ENCODE measurements at regions not wholly inside any gene's neighbourhood (a gene's known extent, or its start where the extent isn't known, plus 50 kb on each side); places are given as distances from the start of the nearest gene placed in this dataset.
A peak's percentile ranks its signal among the peaks of the same experiment; 100 is the strongest.

- WGBS, 2 donors, result 80 to 86% methylated on average over 10 of the region's 10 CpGs
- DNase-seq (peak in 1 of 4 donors; percentile 1), ATAC-seq (no peak)
- no peaks in the 10 kb centered on the region for H3K36me3 ChIP-seq (replicated peaks in 1 of 2; ENCODE audit: insufficient read depth in 1 of 2, low read depth in 2 of 2)
- intact Hi-C loops (cut with DNase I), result no loop called here
- no peak for TF ChIP-seq CTCF (IDR thresholded peaks at IDR 0.05)
- no peak for TF ChIP-seq POLR2A (IDR thresholded peaks at IDR 0.05)
- no peaks in the 10 kb centered on the region for H3K27me3 ChIP-seq
- no peak overlapping the region for H3K27ac ChIP-seq
- H3K4me1 ChIP-seq, result peaks cover 7% of the 10 kb centered on the region
- no peaks in the 10 kb centered on the region for H3K9me3 ChIP-seq
- no peak overlapping the region for H3K4me3 ChIP-seq
These were observed 186.1 kb downstream of the ZFP36L2 start for GRCh38 chr2:43040084-43040854.

DNA sequence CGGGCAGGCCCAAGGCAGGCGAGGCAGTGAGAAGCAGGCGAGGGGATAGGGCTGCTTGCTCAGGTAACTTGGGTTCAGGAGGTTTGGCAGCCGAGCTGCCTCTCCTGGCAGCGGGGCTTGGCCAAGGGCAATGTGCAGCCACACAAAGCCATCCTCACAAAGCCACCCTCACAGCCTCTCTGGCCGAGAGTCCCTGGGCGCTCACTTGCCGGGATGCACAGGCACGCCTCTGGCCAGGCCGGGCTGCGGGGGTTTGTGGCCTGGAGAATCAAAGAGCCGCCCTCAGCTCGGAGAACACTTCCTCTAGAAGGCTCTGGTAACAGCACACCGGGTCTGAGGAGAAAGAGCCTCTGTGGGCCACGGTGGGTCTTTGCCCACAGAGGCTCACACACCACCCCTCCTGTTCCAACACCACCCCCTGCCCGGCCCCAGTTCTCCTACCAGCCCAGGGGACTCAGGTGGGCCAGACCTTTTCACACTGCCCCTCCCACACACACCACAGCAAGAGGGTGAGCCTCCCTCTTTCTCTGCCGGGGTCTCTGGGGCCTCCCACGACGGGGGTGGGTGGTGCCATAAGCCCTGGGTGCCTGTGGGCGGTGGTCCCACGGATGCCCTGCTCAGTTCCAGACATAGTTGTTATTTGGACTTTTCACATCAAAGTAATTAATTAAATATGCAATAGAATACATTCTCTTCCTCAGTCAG is 186.9 kb downstream of the ZFP36L2 start:
- H3K4me1 ChIP-seq, result peaks cover 7% of the 10 kb centered on the region
- H3K27ac ChIP-seq, result no peak overlapping the region
- no peaks in the 10 kb centered on the region for H3K27me3 ChIP-seq
- no peak for DNase-seq
- H3K4me3 ChIP-seq, result no peak overlapping the region
- H3K9me3 ChIP-seq, result no peaks in the 10 kb centered on the region
- intact Hi-C loops (cut with DNase I), result loop anchor here (10.0 kb wide), 1 partner anchor 175 kb away; no protein-coding TSS in a partner anchor
- H3K36me3 ChIP-seq (replicated peaks in 1 of 2; ENCODE audit: insufficient read depth in 1 of 2, low read depth in 2 of 2), result no peaks in the 10 kb centered on the region
- no peak for ATAC-seq
- no peak for TF ChIP-seq POLR2A (IDR thresholded peaks at IDR 0.05)
- no peak for TF ChIP-seq CTCF (IDR thresholded peaks at IDR 0.05)
- 61 to 67% methylated on average over 11 to 20 of the region's 21 CpGs for WGBS, 2 donors

DNA sequence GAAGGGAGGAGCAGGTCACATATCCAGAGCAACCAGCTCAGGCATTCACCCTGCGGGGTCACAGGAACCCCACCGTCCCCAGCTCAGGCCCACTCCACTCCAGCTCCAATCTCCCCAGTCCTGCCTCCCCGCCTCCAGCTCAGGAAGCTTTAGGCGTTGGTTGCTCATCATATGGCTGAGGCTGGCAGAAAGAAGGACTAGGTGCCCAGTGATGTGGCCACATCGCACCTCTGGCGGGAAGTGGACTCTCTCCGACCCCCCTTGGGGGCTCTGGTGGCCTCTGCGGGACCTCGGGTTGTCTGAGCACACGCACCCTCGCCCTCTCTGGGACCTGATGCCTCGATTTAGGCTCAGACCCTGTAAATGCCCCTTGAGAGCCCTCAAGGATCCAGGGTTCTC is 187.7 kb downstream of the ZFP36L2 start:
- H3K27ac ChIP-seq, result peak overlapping the region in 2 of 4 donors; percentile 5 to 21
- H3K27me3 ChIP-seq, result no peaks in the 10 kb centered on the region
- no peak overlapping the region for H3K4me3 ChIP-seq
- peaks cover 7% of the 10 kb centered on the region for H3K4me1 ChIP-seq
- TF ChIP-seq CTCF (IDR thresholded peaks at IDR 0.05) (no peak), POLR2A (IDR thresholded peaks at IDR 0.05) (no peak)
- no peaks in the 10 kb centered on the region for H3K36me3 ChIP-seq (replicated peaks in 1 of 2; ENCODE audit: insufficient read depth in 1 of 2, low read depth in 2 of 2)
- WGBS, 2 donors, result 60 to 78% methylated on average over 1 to 12 of the region's 12 CpGs
- intact Hi-C loops (cut with DNase I), result loop anchor here (10.0 kb wide), 1 partner anchor 176 kb away; no protein-coding TSS in a partner anchor
- DNase-seq (no peak), ATAC-seq (no peak)
- no peaks in the 10 kb centered on the region for H3K9me3 ChIP-seq

- H3K9me3 ChIP-seq, result no peaks in the 10 kb centered on the region
- 37 to 50% methylated on average over 6 to 9 of the region's 9 CpGs for WGBS, 2 donors
- no peaks in the 10 kb centered on the region for H3K27me3 ChIP-seq
- DNase-seq (no peak), ATAC-seq (peak; percentile 41)
- peaks cover 7% of the 10 kb centered on the region for H3K4me1 ChIP-seq
- intact Hi-C loops (cut with DNase I), result loop anchor here (10.0 kb wide), 1 partner anchor 177 kb away; no protein-coding TSS in a partner anchor
- H3K36me3 ChIP-seq (replicated peaks in 1 of 2; ENCODE audit: insufficient read depth in 1 of 2, low read depth in 2 of 2), result no peaks in the 10 kb centered on the region
- peak overlapping the region in 2 of 4 donors; percentile 5 to 21 for H3K27ac ChIP-seq
- no peak overlapping the region for H3K4me3 ChIP-seq
- TF ChIP-seq CTCF (IDR thresholded peaks at IDR 0.05) (no peak), POLR2A (IDR thresholded peaks at IDR 0.05) (no peak)
These were observed 188.2 kb downstream of the ZFP36L2 start for GRCh38 chr2:43038034-43038695.

Measured in body of pancreas (tissue), 4 donors.